Peyer's patch (tissue), 4 donors: ENCODE measurements at regions not wholly inside any gene's neighbourhood (a gene's known extent, or its start where the extent isn't known, plus 50 kb on each side); places are given as distances from the start of the nearest gene placed in this dataset.

Experiments used
- CTCF ChIP-seq, 6 experiments: fragments of 450-650 bp in 4 of 6; fragments of 200-600 bp in 2 of 6; sonication (generic) in 1 of 6; IDR thresholded peaks; one replicate each; pipeline ENCODE4 v1.5.1; 2017 to 2019; ENCODE audit warnings: antibody characterized with exemption in 6 of 6, mild to moderate bottlenecking in 3 of 6, moderate library complexity in 1 of 6
- POLR2A ChIP-seq, 2 donors: fragments of 450-650 bp; IDR thresholded peaks; one replicate each; pipeline ENCODE4 v1.5.1; 2017; ENCODE audit warnings: antibody characterized with exemption in 2 of 2, mild to moderate bottlenecking in 2 of 2, moderate library complexity in 2 of 2

GRCh38 chr5:138659561-138659960 lies 84.4 kb upstream of the HSPA9 start:
- TF ChIP-seq POLR2A (IDR thresholded peaks at IDR 0.05) (no peak), CTCF (IDR thresholded peaks at IDR 0.05) (no peak)
